ENCODE measurements at regions not wholly inside any gene's neighbourhood (a gene's known extent, or its start where the extent isn't known, plus 50 kb on each side); places are given as distances from the start of the nearest gene placed in this dataset.

GRCh38 chr1:29456685-29457435 lies 220.5 kb downstream of the PTPRU start:
- no peak for DNase-seq

- DNase-seq: no peak
Measured at GRCh38 chr1:29455781-29456180, 219.5 kb downstream of the PTPRU start.

GRCh38 chr1:29454616-29455380 lies 218.5 kb downstream of the PTPRU start:
- DNase-seq: no peak

DNA sequence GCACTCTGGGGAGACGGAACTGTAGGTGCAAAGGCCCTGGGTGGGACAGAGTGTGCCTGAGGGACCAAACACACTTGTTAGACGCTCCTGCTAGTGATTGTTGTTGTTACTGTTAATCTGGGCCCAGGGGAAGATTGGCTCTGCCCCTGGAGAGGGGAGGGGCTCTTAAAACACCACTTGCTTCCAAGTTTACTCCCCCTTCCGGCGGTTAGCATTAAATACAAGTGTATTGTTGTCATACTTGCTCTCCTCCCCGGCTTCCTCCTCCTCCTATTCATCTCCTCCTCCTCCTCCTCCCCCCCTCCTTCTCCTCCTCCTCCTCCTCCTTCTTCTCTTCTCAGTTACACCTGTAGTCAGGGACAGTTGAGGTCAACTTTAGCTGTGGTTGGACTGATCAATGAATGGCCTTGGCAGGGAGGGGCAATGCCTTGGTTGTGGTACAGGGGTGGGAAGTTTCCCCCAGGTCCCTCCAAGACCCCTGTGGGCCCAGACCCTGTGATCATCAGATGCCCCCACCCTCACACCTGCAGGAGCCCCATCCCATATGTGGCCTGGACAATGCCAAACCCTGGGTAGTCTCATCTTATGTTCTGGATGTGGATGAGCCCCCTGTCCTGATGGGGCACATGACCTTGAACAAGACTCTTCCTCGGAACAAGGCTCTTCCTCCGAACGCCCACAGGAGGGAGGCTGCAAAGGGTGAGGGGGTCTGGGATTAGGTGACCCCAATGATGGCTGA lies 217.3 kb downstream of the PTPRU start:
- DNase-seq: no peak

- no peak for DNase-seq
Measured at GRCh38 chr1:29452463-29453230, 216.3 kb downstream of the PTPRU start.

- DNase-seq: no peak
Measured at GRCh38 chr1:29451368-29451892, 215.1 kb downstream of the PTPRU start.

GRCh38 chr1:29450591-29450990 lies 214.3 kb downstream of the PTPRU start:
- no peak for DNase-seq

DNA sequence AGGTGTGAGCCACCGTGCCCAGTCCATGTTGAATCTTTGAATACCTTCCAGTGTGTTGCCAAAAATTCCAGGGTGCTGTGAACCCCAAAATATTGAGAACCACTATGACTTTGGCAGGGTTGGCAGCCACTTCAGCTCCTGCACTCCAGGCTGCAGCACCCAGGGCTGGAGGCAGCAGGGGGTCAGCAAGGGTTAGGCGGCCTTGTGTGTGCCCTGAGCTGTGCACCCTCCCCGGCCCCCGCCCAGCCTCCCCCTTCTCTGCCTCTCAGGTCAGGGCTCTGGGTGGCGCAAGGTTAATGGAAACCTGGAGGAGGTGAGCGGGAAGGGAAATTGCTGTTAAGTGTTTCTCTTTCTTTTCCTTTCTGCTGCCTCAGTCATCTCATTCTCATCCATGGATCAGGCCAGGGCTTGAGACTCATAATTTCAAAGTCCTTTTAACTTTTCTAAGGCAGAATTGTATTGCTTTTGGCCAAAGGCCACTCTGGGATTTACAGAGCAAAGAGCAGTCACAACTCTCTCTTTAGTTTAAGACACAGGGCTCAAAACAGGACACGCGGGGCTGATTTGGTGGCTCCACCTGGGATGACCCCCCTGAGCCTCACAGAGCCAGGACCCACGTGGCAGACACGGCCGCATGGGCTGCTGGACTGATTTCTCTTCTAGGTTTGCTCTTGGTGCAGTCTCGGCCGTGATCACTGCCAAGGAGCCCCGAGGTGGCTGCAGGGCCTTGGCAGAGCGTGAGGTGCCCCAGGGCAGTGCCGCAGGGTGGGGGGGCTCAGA lies 212.3 kb downstream of the PTPRU start:
- DNase-seq: no peak

DNA sequence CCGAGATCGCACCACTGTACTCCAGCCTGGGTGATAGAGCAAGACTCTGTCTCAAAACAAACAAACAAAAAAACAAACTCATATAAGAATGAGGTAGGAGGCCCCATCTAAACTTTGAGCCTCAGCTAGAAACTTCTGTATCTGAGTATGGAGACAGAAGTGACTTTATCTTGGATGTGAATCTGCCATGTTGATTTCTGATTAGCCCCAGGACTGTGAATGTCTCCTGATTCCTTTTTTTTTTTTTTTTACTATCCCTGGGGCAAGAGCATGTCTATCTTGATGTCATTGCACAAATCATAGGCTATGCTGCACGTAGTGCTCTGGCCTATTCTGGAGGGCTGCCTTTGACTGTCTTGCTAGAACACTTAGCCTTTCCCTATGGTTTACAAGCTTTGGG lies 211.0 kb downstream of the PTPRU start:
- DNase-seq: no peak

DNA sequence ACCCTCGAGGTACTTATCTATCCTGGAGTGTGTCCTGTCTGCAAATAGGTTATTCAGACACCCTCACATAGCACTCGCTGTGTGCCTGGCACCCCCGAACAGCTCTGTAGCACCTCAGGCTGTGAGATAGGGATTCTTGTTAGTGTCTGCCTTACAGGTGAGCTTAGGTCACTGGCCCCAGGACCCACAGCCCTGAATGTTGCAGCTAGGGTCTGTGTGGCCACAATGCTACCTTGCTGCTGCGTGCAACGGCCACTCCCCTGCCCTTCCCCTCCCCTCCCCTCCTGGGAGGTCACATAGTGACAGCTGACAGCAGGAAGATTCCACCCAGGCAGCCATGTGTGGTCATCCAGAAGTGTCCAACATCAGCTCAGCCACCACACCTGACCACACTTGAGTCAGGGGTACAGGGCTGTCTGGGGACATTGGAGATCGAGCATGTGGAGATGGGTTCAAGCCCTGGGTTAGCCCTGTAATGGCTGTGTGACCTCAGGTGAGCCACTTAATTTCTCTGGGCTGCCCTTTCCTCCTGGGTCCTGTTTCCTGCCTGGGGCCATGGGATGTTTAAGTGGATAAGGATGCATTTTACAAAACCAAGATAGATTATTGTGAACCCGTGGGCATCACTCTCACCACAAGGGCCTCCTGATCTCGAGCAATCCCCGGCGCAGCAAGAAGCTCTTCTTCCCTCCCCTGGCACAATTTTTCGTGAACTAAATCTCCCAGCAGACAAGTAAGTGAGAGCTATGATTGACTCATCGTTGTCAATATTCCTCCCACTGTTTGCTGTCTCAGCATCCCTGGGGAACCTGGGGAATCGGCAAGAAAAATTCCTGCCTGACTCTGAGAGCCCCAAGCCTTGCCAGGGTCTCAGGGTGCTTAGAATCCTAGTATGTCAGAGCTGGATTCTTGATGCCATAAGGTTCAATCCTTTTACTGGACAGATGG lies 208.7 kb downstream of the PTPRU start:
- no peak for DNase-seq

GRCh38 chr1:29444081-29444715 lies 207.9 kb downstream of the PTPRU start:
- no peak for DNase-seq

- DNase-seq: no peak
Measured at GRCh38 chr1:29441916-29442668, 205.8 kb downstream of the PTPRU start.

DNA sequence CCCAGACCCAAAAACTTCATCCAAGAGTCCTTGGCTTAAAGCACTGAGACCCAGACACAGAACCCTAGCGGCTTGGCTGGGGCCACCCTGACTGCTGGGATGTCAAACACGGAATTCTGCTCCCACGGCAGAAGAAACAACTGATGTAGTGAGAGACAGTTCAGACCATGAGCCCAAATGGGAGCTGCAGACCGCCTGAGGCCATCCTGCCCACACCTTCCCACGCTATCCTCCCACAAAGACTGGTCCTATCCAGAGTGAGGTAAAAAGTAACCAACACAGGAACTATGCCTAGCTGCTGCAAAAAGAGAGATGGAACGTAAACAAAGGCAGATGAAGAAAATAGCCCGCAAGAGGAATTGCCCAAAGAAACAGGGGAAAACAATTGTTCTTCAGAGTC lies 203.3 kb downstream of the PTPRU start:
- DNase-seq: no peak

GRCh38 chr1:29438991-29439390 lies 202.7 kb downstream of the PTPRU start:
- no peak for DNase-seq

GRCh38 chr1:29437946-29438345 lies 201.6 kb downstream of the PTPRU start:
- DNase-seq: no peak

- DNase-seq: no peak
Measured at GRCh38 chr1:29436181-29436785, 200.0 kb downstream of the PTPRU start.

- DNase-seq: no peak
Measured at GRCh38 chr1:29433830-29434229, 197.5 kb downstream of the PTPRU start.

GRCh38 chr1:29431138-29431537 lies 194.8 kb downstream of the PTPRU start:
- no peak for DNase-seq

- no peak for DNase-seq
Measured at GRCh38 chr1:29429656-29430055, 193.3 kb downstream of the PTPRU start.
